ENCODE measurements at regions not wholly inside any gene's neighbourhood (a gene's known extent, or its start where the extent isn't known, plus 50 kb on each side); places are given as distances from the start of the nearest gene placed in this dataset.

GRCh38 chr1:114231301-114231700 lies 77.6 kb upstream of the SYT6 start:
- H3K36me3 ChIP-seq, result no peaks in the 10 kb centered on the region

GRCh38 chr1:114229368-114229767 lies 75.7 kb upstream of the SYT6 start:
- no peaks in the 10 kb centered on the region for H3K27me3 ChIP-seq
- H3K36me3 ChIP-seq, result no peaks in the 10 kb centered on the region
- no peaks in the 10 kb centered on the region for H3K9me3 ChIP-seq
- no peak overlapping the region for H3K27ac ChIP-seq
- no peak for TF ChIP-seq POLR2A (IDR thresholded peaks at IDR 0.05)
- no peak for TF ChIP-seq CTCF (IDR thresholded peaks at IDR 0.05)
- no peak for TF ChIP-seq POLR2AphosphoS5 (IDR thresholded peaks at IDR 0.05)
- H3K4me3 ChIP-seq, result no peak overlapping the region
- intact Hi-C loops (cut with DNase I; ENCODE audit: low total_unique reads), result no loop called here
- no peaks in the 10 kb centered on the region for H3K4me1 ChIP-seq
- DNase-seq (ENCODE audit: low spot score in 2 of 2), result no peak

More at GRCh38 chr1:114231301-114231700, 77.6 kb upstream of the SYT6 start:
- Histone ChIP-seq H3K4me3 (no peak overlapping the region), H3K27ac (no peak overlapping the region), H3K4me1 (no peaks in the 10 kb centered on the region), H3K27me3 (no peaks in the 10 kb centered on the region), H3K9me3 (no peaks in the 10 kb centered on the region)
- no peak for TF ChIP-seq POLR2A (IDR thresholded peaks at IDR 0.05)
- TF ChIP-seq CTCF (IDR thresholded peaks at IDR 0.05), result no peak
- intact Hi-C loops (cut with DNase I; ENCODE audit: low total_unique reads), result no loop called here
- DNase-seq (ENCODE audit: low spot score in 2 of 2), result no peak

GRCh38 chr1:114227059-114227458 lies 73.4 kb upstream of the SYT6 start:
- no peak for DNase-seq (ENCODE audit: low spot score in 2 of 2)
- Histone ChIP-seq H3K27me3 (no peaks in the 10 kb centered on the region), H3K27ac (no peak overlapping the region), H3K36me3 (no peaks in the 10 kb centered on the region), H3K4me1 (no peaks in the 10 kb centered on the region), H3K9me3 (no peaks in the 10 kb centered on the region), H3K4me3 (no peak overlapping the region)
- no peak for TF ChIP-seq CTCF (IDR thresholded peaks at IDR 0.05)
- intact Hi-C loops (cut with DNase I; ENCODE audit: low total_unique reads), result no loop called here

- TF ChIP-seq CTCF (IDR thresholded peaks at IDR 0.05) (no peak), POLR2A (IDR thresholded peaks at IDR 0.05) (no peak), POLR2AphosphoS5 (IDR thresholded peaks at IDR 0.05) (no peak)
- no peak for DNase-seq (ENCODE audit: low spot score in 2 of 2)
- H3K9me3 ChIP-seq, result no peaks in the 10 kb centered on the region
- intact Hi-C loops (cut with DNase I; ENCODE audit: low total_unique reads), result no loop called here
- no peaks in the 10 kb centered on the region for H3K27me3 ChIP-seq
- H3K36me3 ChIP-seq, result no peaks in the 10 kb centered on the region
- H3K4me1 ChIP-seq, result no peaks in the 10 kb centered on the region
- H3K27ac ChIP-seq, result no peak overlapping the region
- no peak overlapping the region for H3K4me3 ChIP-seq
These were observed 70.7 kb upstream of the SYT6 start for GRCh38 chr1:114224196-114224907.

GRCh38 chr1:114222920-114223319 lies 69.3 kb upstream of the SYT6 start:
- H3K36me3 ChIP-seq, result no peaks in the 10 kb centered on the region
- no peaks in the 10 kb centered on the region for H3K9me3 ChIP-seq
- H3K4me1 ChIP-seq, result no peaks in the 10 kb centered on the region
- intact Hi-C loops (cut with DNase I; ENCODE audit: low total_unique reads), result no loop called here
- H3K27ac ChIP-seq, result no peak overlapping the region
- H3K27me3 ChIP-seq, result no peaks in the 10 kb centered on the region
- H3K4me3 ChIP-seq, result no peak overlapping the region
- TF ChIP-seq POLR2AphosphoS5 (IDR thresholded peaks at IDR 0.05), result no peak
- DNase-seq (ENCODE audit: low spot score in 2 of 2), result no peak
